ENCODE measurements at regions not wholly inside any gene's neighbourhood (a gene's known extent, or its start where the extent isn't known, plus 50 kb on each side); places are given as distances from the start of the nearest gene placed in this dataset.

GRCh38 chr15:79602731-79603130, 170.6 kb downstream of the MINAR1 start:
- H3K4me1 ChIP-seq (ENCODE audit: control insufficient read depth, extremely low read depth, insufficient read depth, low read length): no peaks in the 10 kb centered on the region
- no peaks in the 10 kb centered on the region for H3K36me3 ChIP-seq (ENCODE audit: control insufficient read depth in 2 of 2, extremely low read depth in 1 of 2, insufficient read depth in 2 of 2, low read length in 2 of 2)
- no peaks in the 10 kb centered on the region for H3K9me1 ChIP-seq (replicated peaks; ENCODE audit: control insufficient read depth, extremely low read depth, insufficient read depth, low read length)
- H2AFZ ChIP-seq (ENCODE audit: low read depth, low read length): no peak overlapping the region
- TF ChIP-seq FOS (IDR thresholded peaks at IDR 0.05; ENCODE audit: borderline replicate concordance, insufficient read depth, low read length) (no peak), POLR2A (IDR thresholded peaks at IDR 0.05; ENCODE audit: low read depth, low read length) (no peak), POLR2AphosphoS5 (IDR thresholded peaks at IDR 0.05; ENCODE audit: insufficient read depth, low read depth, low read length) (no peak), CTCF (IDR thresholded peaks at IDR 0.05; ENCODE audit: extremely low read depth in 1 of 2, insufficient read depth in 1 of 2, low read depth in 1 of 2, low read length in 2 of 2) (no peak), EZH2 (IDR thresholded peaks at IDR 0.05; ENCODE audit: borderline replicate concordance, low read depth, low read length, severe bottlenecking) (no peak), GATA2 (IDR thresholded peaks at IDR 0.05; ENCODE audit: insufficient read depth, insufficient read length, low read depth, low read length) (no peak), MYC (IDR thresholded peaks at IDR 0.05; ENCODE audit: low read depth, low read length) (no peak), JUN (IDR thresholded peaks at IDR 0.05; ENCODE audit: borderline replicate concordance, insufficient read depth, insufficient read length, low read depth) (no peak)
- TF ChIP-seq, protein P1, sequence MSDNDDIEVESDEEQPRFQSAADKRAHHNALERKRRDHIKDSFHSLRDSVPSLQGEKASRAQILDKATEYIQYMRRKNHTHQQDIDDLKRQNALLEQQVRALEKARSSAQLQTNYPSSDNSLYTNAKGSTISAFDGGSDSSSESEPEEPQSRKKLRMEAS (IDR thresholded peaks at IDR 0.05; ENCODE audit: insufficient read depth, insufficient read length): no peak
- DNase-seq (ENCODE audit: low read depth, low spot score) (no peak), FAIRE-seq (no peak)
- no peaks in the 10 kb centered on the region for H3K79me2 ChIP-seq (ENCODE audit: control insufficient read depth, insufficient read depth, low read length)
- BruUV-seq (replicated peaks): no TSS peak
- H3K4me3 ChIP-seq (replicated peaks in 1 of 3; ENCODE audit: insufficient read depth in 1 of 3, low read depth in 1 of 3, low read length in 3 of 3): no peak overlapping the region
- POLR2A ChIA-PET: no interaction called here
- dilution Hi-C loops (cut with MboI; ENCODE audit: extremely low pct_ligation_motif_present, low sequenced_read_pairs): no loop called here
- H3K27me3 ChIP-seq (ENCODE audit: control insufficient read depth in 2 of 2, insufficient read depth in 2 of 2, low read length in 2 of 2): no peaks in the 10 kb centered on the region
- H3K9ac ChIP-seq (replicated peaks; ENCODE audit: extremely low read depth, insufficient read depth, low read length): no peak overlapping the region
- H4K20me1 ChIP-seq (replicated peaks; ENCODE audit: control insufficient read depth, extremely low read depth, insufficient read depth, low read length): no peaks in the 10 kb centered on the region
- H3K4me2 ChIP-seq (ENCODE audit: insufficient read depth, low read length): no peak overlapping the region
- no peak overlapping the region for H3K27ac ChIP-seq (ENCODE audit: insufficient read depth, low read depth, low read length)
- CTCF ChIA-PET: interaction anchor here (2.1 kb wide), 1 partner anchor 263 kb away, joined by 5 read pairs; no protein-coding TSS in a partner anchor
- intact Hi-C loops (cut with micrococcal nuclease): no loop called here
- H3K9me3 ChIP-seq (replicated peaks; ENCODE audit: control insufficient read depth, insufficient read depth, low read length): no peaks in the 10 kb centered on the region

All from endothelial cell of umbilical vein (primary cell).